ENCODE measurements at regions not wholly inside any gene's neighbourhood (a gene's known extent, or its start where the extent isn't known, plus 50 kb on each side); places are given as distances from the start of the nearest gene placed in this dataset.

- no peak for DNase-seq
- 89 to 92% (median 91%) methylated on average over 4 of the region's 4 CpGs for WGBS, 5 donors
- Histone ChIP-seq H3K27me3 (replicated peaks in 1 of 7) (no peaks in the 10 kb centered on the region), H3K4me3 (no peak overlapping the region), H3K4me1 (no peaks in the 10 kb centered on the region), H3K36me3 (no peaks in the 10 kb centered on the region), H3K9me3 (peaks cover 0 to 17% (median 6%) of the 10 kb centered on the region in 8 donors), H3K27ac (no peak overlapping the region)
- intact Hi-C loops (cut with DNase I; ENCODE audit: low total_unique reads): no loop called here
- no peak for TF ChIP-seq POLR2AphosphoS5 (IDR thresholded peaks at IDR 0.05)
- TF ChIP-seq POLR2A (IDR thresholded peaks at IDR 0.05): no peak
- no peak for TF ChIP-seq CTCF (IDR thresholded peaks at IDR 0.05 in 8 of 11, conservative IDR thresholded peaks at IDR 0.05 in 3 of 11)
Observed at GRCh38 chr1:104791030-104791429, 1041.3 kb downstream of the AMY1C start.

GRCh38 chr1:104794035-104794434 is 1044.3 kb downstream of the AMY1C start:
- Histone ChIP-seq H3K36me3 (no peaks in the 10 kb centered on the region), H3K27ac (no peak overlapping the region), H3K4me1 (no peaks in the 10 kb centered on the region), H3K4me3 (no peak overlapping the region), H3K9me3 (peaks cover 0 to 19% (median 3%) of the 10 kb centered on the region in 8 donors), H3K27me3 (replicated peaks in 1 of 7) (no peaks in the 10 kb centered on the region)
- TF ChIP-seq POLR2AphosphoS5 (IDR thresholded peaks at IDR 0.05) (no peak), POLR2A (IDR thresholded peaks at IDR 0.05) (no peak), CTCF (IDR thresholded peaks at IDR 0.05 in 8 of 11, conservative IDR thresholded peaks at IDR 0.05 in 3 of 11) (no peak)
- intact Hi-C loops (cut with DNase I; ENCODE audit: low total_unique reads): no loop called here
- DNase-seq: no peak

GRCh38 chr1:104795931-104796330 is 1046.2 kb downstream of the AMY1C start:
- TF ChIP-seq CTCF (IDR thresholded peaks at IDR 0.05 in 8 of 11, conservative IDR thresholded peaks at IDR 0.05 in 3 of 11) (no peak), POLR2A (IDR thresholded peaks at IDR 0.05) (no peak), POLR2AphosphoS5 (IDR thresholded peaks at IDR 0.05) (no peak)
- 87 to 91% (median 89%) methylated on average over 6 of the region's 6 CpGs for WGBS, 5 donors
- DNase-seq: no peak
- Histone ChIP-seq H3K4me3 (no peak overlapping the region), H3K27ac (no peak overlapping the region), H3K9me3 (peaks cover 0 to 19% (median 3%) of the 10 kb centered on the region in 8 donors), H3K4me1 (no peaks in the 10 kb centered on the region), H3K36me3 (no peaks in the 10 kb centered on the region), H3K27me3 (replicated peaks in 1 of 7) (no peaks in the 10 kb centered on the region)
- intact Hi-C loops (cut with DNase I; ENCODE audit: low total_unique reads): no loop called here

GRCh38 chr1:104797982-104798381 is 1048.3 kb downstream of the AMY1C start:
- H3K9me3 ChIP-seq: peaks cover 0 to 19% (median 3%) of the 10 kb centered on the region in 8 donors
- 60 to 72% (median 68%) methylated on average over 2 of the region's 2 CpGs for WGBS, 5 donors
- no peak for DNase-seq
- no peaks in the 10 kb centered on the region for H3K27me3 ChIP-seq (replicated peaks in 1 of 7)
- no peak overlapping the region for H3K4me3 ChIP-seq
- no peak overlapping the region for H3K27ac ChIP-seq
- H3K4me1 ChIP-seq: no peaks in the 10 kb centered on the region
- intact Hi-C loops (cut with DNase I; ENCODE audit: low total_unique reads): no loop called here
- no peaks in the 10 kb centered on the region for H3K36me3 ChIP-seq
- no peak for TF ChIP-seq POLR2A (IDR thresholded peaks at IDR 0.05)
- no peak for TF ChIP-seq POLR2AphosphoS5 (IDR thresholded peaks at IDR 0.05)
- TF ChIP-seq CTCF (IDR thresholded peaks at IDR 0.05 in 8 of 11, conservative IDR thresholded peaks at IDR 0.05 in 3 of 11): no peak
